SU-DHL-6 (cell line): ENCODE measurements at regions not wholly inside any gene's neighbourhood (a gene's known extent, or its start where the extent isn't known, plus 50 kb on each side); places are given as distances from the start of the nearest gene placed in this dataset.

Source experiments
- CTCF ChIP-seq: fragments of 200-600 bp; sonication (generic); IDR thresholded peaks from one replicate; pipeline ENCODE4 v1.5.1; 2017; ENCODE audit warnings: antibody characterized with exemption, mild to moderate bottlenecking, low read length, moderate library complexity; ENCODE audit not compliant: insufficient read depth, poor library complexity, severe bottlenecking
- EZH2phosphoT487 ChIP-seq: fragments of 200-600 bp; sonication (generic), shearing (Covaris generic); conservative IDR thresholded peaks from 2 replicates; pipeline ENCODE4 v1.6.1; 2018; ENCODE audit warnings: mild to moderate bottlenecking, antibody characterized with exemption, low read length, moderate library complexity, mixed read lengths

- TF ChIP-seq CTCF (no peak), EZH2phosphoT487 (no peak)
Measured at GRCh38 chr10:130497056-130498010, 361.1 kb downstream of the GLRX3 start.
